HG02981 (cell line): ENCODE measurements at regions not wholly inside any gene's neighbourhood (a gene's known extent, or its start where the extent isn't known, plus 50 kb on each side); places are given as distances from the start of the nearest gene placed in this dataset.

Experiments
- ATAC-seq: cut with Tn5 transposase; IDR thresholded peaks from one replicate; pipeline ENCODE4 v1.9.1; 2021; ENCODE audit warnings: mild to moderate bottlenecking, moderate library complexity; ENCODE audit not compliant: unreplicated experiment

DNA sequence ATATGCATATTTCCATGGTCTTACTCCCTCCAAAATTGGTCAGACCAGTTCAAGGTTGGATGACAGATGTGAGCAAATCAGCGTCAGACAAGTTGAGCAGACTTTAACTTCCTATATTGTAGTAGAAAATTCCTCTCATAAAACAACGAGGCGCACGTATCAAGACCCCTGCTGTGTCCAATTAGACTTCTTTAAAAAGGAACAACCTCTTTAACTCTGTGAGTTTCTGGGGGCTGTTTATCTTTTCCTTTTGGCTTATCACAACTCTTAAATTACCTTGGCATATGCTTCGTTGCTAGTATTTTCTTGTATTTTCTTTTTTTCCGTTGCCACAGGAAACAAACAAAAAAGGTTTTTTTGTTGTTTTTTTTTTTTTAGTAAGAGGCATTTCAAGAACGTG, 398.2 kb upstream of the WWC1 start:
- ATAC-seq: no peak

DNA sequence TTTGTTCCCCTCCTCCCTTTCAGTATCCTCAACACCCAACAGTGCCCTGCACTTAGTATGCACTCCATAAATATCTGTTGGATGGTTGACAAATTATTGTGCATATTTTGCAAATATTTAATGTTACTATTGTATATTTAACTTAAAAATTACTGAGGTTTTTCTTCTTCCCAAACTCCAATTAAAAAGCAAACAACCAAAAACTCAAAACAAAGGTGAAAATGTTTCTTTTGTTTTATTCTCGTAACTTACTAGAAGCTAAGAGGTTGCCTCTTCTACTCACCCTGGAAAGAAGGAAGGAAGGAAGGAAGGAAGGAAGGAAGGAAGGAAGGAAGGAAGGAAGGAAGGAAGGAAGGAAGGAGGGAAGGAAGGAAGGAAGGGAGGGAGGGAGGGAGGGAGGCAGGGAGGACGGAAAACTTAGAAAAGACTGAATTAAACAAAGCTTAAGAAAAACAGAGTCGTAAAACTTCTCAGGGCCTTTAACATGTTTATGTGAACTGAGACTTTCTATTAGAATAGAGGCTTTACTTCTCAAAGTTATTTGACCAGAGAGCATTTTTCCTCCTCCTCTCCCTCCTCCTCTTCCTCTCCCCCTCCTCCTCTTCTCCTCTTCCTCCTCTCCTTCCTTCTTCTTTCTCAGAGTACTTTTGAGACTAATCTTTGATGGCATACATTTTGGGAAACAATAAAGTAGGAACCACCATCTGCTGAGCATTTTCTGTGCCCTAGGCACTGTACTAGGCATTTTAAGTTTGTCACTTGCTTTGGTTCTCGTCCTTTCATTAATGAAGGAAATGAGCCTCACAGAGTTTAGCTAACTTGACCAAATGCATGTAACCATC, 396.6 kb upstream of the WWC1 start:
- ATAC-seq: no peak

DNA sequence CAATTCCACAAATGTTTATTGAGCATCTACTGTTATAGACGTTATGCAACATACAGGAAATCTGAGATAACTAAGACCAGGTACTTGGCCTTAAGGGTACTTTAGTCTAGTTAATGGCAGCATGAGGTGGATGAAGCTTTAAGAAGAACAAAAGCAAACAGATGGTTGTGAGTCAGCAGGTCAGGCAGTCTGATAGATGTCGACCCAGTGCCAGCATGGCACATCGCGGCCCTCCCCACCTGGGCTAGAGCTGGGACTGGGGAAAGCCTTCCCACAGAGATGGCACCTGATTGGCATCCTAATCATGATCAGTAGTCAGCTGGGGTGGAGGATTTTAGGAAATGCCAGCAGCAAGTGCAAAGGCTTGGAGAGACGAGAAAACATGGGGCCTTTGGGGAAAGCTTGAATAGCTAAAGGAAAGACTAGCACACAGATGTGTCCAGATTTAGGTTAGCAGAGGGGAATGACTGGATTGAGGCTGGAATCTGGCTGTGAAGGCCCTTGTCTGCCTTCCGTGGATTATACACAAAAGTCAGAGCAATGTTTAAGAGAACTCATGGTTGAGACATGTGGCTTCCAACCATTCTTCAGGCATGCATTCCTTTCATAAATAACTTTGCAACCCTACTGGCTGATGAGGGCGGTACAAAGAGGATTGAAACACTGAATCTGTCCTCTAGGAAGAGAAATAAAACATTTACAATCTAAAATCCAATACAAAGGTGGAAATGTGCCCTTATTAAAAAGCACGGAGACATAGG, 395.4 kb upstream of the WWC1 start:
- ATAC-seq: no peak

DNA sequence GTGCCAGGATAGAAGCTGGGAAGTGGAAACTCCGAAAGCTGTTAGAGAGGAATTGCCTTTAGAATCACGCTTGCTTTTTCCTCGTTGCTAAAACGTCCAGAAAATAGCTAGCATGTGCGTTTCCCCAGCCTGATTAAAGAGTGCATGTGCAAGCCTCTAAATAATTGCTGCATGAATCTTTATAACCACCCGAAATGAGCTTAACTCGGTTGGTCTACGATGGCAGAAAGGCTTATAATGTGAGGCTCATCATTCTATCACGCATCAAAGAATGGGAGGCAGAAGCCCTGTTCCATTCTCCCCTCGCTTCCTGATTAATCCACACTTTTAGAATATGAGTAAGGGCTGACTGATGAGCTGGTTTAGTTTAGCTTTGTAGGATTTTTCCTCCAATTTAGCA, 394.6 kb upstream of the WWC1 start:
- ATAC-seq: no peak

DNA sequence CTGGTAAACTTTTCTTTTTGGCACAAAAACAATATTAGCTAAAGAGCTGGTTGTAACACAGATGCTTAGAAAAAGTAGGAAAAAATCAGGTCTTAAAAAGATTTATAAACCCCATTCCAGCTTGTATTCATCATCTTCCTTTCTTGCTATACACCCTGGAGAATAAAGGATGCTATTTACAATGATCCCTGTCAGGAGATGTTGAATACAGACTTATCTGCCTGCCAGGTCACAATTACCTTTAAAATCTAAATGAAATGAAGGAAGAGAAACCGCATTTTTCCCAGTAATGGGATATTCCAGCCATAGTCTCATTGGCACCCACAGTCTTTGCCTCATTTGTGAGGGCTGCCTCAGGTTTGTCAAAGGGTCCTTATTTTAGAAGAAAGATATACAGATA, 394.1 kb upstream of the WWC1 start:
- ATAC-seq: no peak

DNA sequence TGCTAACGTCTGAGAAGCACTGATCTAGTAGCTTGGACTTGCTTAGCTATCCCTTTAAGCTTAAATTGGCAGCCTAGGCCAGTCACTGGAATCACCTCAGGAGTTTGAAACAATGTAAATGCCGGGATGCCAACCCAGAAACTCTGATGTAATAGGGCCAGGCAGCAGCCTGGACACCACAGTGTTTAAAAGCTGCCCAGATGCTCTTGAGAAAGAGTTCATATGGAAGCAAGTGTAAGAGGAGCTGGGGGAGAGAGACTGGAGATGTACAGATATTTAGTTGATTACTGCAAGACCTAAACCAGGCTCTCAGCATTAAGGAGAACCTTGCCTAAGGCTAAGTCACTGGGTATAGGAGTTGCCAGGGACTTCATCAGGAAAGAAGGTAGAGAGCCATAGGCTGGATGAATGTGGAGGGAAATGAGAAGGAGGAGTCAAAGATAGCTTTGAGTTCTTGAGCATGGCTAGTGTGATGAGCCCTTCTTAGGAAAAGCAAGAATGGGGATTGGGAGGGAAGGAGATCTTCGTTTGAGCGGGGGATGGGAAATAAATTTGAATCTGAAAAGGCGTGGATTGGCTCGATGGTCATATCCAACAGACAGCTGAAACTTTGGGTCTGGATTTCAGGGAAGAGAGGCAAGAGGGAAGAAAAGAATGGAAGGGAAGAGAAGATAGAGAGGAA, 392.9 kb upstream of the WWC1 start:
- ATAC-seq: no peak

DNA sequence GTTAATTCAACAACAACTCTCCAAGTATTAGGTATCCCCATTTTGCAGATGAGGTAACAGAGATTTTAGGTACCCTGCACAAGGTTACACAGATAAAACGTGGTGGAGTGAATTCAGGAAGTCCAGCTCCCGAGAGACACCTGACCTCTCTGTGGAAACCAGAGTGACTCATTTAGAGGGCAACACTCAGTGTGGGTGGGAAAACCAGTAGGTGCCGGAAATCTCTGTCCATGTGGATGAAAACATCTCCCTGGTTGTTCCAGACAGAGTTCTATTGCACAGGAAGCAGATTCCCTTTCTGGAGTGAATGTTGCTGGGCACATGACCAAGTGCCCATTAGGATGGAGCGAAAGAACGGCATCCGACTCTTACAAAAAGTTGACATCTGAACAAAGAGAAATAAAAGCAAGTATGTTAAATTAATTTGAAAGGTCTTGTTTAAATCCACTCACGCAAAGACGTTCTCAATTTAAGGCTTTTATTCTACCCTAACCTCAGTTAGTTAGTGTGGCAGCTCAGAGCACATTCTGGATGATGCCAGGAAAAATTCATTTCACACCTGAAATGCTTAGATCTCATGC, 391.9 kb upstream of the WWC1 start:
- no peak for ATAC-seq

DNA sequence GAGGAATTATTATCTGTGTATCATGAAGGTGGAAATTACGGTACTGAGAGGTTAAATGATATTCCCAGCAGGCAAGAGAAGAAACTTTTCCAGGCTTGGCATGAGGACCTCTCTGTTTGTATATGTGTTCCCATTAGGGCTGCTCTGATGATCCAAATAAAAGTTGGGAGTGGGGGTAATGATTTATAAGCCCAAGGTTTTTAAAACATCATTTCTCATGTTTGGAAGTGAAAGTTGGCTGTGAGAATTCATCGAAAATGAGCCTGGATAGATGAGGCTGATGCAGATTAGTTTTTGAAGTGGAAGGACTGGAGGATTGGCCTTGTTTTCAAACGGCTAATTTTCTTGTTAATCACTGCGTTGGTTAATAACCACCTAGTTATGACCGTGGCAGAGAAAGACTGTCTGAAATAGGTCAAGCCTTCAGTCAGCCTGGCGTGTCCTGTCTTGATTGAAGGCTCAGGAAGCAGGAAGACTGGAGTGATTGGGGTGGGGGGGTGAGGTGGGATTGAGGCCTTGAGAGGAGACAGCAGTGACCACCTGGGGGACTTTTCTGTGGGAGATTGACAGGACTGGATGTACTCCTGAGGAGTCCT, 391.0 kb upstream of the WWC1 start:
- ATAC-seq: no peak

DNA sequence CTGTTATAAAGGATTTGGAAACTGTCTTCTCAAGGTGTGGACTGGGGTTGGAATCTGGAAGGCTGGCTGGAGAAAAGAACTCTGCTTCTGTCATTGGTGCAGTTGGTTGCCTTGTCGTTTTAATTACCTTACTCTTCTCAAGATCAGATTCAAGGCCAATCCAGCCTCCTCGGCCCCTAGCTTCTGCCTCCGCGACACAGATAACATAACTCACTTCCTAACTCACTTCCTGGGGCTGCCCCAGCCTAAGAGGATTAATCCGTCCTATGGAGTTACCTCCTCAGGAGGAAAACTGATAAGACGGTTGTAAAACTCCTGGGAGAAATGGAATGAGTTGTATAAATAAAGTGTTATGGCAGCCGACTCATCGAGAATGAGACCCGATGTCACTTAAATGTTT, 389.1 kb upstream of the WWC1 start:
- no peak for ATAC-seq

DNA sequence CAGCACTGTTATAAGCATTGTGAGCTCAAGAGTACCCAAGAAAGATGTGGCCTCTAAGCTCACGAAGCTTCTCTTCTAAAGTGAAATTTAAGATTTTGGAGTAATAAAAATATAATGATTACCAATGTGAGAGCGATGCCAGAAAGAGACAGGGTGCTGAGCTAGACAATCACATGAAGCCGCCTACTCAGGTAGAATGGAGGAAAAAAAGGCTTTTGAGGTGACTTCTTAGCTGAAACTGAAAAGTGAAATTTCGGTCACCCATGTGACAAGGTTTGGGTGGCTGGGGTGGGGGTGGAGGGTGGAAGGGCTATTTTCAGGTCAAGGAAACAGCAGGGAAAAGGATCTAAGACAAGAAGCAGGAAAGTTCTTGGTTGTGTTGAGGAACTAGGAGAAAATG, 388.2 kb upstream of the WWC1 start:
- ATAC-seq: no peak

DNA sequence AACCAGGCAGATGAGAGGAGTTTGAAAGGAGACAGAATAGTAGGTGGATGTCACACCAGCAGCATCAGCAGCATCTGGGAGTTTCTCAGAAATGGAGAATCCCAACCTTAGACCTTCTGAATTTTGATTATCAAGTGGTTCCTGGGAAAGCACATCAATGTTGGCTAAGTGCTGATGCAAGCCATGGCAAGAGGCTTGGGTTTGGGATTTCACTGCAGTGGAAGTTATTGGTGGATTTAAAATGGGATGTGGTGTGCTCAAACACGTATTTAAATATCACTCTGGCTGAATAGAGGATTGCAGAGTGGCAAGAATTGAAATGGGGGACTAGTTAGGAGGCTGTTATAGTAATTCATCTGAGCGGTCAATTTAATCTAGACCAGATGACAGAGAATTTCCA, 387.8 kb upstream of the WWC1 start:
- ATAC-seq: no peak

DNA sequence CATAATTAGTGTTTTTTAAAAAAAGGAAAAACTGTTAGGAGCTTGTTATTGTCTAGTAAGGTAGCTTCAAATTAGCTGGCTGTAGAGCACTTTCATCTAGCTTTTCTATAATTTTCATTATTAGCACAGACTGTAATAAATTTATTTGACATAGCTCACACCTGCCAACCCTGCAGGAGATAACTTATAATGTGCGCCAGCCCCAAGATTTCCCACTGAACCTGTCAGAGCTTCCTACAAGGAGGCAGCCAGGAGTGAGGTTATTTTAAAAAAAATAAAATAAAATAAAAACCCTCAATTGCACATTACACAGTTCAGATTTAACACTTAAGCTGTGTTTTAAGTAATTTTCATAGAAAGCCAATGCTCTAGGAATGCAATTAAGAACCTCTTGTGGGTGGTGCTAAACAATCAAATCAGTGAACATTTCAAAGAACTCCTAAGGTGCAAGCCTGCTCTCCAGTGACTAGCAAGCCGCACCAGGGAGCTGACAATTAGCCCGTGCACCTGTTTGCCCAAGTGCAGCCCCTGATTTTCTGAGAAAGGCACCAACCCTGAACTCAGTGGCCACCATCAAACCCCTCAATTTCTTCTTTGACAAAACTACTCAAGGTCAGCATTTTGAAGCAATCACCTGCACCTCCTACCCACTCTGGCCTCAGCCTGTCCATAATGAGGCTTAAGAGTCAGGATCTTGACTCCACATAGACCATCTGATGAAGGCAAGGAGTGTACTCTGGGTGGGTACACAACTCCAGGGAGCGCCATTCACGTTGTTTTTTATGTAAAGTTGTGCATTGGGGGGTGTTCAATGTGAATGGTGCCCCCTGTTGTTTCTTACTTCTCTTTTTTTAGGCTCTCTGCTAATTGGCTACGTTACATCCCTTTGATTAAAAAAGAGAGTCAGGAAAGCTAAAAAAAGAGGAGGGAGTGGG, 385.3 kb upstream of the WWC1 start:
- no peak for ATAC-seq

DNA sequence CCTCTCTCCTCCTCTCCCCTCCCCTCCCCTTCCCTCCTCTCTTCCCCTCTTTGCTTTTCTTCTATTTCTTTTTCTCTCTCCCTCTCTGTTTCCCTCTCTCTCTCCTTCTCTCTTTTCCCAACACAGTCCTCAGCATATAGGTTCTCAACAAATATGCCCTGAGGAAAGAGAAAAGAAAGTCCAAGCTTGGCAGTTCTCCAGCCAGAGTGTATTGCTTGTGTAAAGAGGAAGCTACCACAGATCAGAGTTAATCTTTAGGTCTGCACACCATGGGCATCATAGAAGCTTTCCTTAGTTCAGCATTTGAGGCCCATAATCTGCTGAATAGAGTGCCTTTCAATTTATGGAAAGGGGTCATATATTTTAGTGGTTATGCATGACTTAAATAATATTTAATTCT, 382.8 kb upstream of the WWC1 start:
- ATAC-seq: no peak

DNA sequence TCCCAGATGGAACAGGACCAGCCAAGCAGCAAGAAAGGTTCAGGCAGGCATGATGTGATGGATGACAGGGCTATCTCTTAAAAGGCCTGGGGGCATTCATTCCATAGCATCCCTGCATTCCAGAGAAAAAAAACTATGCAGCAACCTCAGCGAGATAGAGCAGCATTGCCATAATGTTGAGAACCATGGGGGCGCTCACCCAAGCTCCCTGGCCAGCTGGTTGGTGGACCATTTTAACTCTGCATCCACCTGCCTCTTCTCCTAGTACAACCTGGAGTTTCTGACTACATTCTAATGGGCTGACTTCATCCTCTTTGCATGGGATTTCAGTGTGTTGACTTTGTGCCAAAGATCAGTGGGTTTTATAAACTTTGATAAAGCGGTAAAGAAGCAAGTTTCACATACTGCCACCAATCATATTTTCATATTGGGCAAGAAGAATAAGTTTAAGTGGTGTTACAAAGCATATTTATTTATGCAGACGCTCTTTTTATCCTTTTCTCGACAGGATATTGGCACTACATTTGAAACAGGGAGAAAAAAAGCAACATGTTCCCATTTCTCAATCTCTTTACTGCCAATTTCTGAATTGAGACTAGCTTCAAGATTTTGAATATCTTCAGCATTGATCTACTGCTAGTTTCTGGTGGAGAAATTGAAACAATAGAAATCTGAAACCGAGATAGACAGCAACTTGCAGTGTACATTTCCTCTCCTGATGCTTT, 378.3 kb upstream of the WWC1 start:
- no peak for ATAC-seq

DNA sequence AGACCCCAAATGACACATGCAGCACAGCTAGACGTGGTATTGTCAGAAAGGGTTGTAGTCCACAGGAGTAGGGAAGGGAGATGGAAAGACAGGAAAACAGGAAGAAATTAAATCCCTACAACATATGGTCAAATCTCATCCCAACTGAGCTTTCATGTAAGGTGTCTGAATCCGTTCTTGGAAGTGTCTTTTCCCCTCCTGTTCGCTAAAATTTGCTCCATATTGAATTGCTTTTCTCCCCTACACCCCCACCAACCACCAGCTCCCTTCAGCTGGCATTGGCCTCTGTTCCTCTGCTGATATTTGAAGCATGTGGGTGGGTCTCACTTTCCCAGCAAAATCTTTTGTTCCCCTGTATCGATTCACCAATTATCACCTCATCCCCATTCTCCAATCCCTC, 376.2 kb upstream of the WWC1 start:
- no peak for ATAC-seq

DNA sequence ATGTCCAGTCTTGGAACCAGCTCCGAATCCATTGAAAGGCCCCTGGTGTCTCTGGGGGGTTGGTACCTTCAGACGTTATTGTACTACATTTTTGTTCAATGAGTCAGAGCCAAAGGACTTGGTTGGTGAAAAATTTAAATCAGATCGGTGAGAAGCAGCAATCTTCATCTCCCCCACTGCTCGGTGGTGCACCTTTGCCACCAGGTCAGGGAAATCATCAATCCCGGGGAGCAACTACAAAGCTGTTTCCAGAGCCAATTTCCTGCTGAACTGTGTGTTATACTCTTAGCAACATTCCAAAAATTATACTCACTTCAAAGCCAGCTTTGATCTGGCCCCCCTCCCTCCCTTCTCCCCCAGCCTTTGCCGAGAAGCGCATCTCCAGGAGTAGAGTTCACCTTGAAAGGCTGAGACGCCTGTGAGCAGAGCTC, 375.2 kb upstream of the WWC1 start:
- no peak for ATAC-seq

DNA sequence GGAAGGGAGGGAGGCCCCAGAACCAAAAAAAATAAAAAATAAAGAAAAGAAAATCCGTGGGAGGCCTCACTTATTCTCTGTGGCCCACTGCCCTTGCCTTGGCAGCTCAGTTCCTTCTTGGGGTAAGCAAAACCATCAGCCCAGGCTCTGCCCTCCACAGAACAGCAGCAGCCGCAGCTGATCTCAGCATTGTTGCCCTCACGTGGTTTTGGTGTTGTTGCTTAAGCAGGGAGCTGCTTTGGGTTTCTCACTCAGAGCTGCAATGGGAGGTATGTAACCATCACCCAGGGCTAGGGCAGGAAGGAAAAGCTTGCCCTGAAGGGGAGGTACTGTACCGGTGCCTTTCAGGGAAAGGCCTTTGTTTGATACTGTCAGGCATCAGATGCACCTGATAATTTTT, 374.7 kb upstream of the WWC1 start:
- no peak for ATAC-seq

DNA sequence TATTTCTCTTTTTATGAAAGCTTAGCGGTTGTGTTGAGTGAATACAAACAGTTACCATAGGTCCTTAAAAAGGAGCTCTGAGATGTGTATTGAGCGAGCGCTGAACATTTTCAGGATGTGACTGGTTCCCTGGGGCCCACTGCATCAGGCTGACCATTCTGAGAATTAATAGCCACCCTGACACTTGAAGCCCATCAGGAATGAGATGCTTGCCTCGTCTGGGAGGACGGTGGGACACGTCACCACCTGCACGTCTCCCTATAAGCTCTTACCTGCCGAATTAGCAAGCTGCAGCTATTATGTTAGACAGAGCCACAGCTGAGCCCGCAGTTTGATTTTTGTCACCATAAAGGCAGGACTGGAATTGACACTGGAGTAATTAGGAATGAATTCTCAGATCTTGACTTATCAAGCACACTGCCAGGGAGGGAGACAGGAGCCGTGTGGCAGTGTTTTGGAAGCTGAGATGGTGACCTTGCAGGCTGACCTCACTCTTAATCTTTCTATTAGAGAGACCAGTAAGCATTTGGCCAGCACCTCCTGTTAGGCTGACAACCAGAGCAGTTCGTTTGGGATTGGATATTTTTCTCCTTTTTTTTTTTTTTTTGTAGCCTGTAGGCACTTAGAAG, 373.1 kb upstream of the WWC1 start:
- no peak for ATAC-seq
